A673 (cell line): ENCODE measurements at regions not wholly inside any gene's neighbourhood (a gene's known extent, or its start where the extent isn't known, plus 50 kb on each side); places are given as distances from the start of the nearest gene placed in this dataset.

ENCODE experiments used
- CTCF ChIP-seq: fragments of 300-800, 200-600 bp; sonication (generic); conservative IDR thresholded peaks from 2 replicates; pipeline ENCODE4 v1.5.1; 2017; ENCODE audit warnings: low read depth, mild to moderate bottlenecking, antibody characterized with exemption, low read length, moderate library complexity, mixed read lengths
- EZH2 ChIP-seq: fragments of 200-600 bp; sonication (generic); IDR thresholded peaks from 2 replicates; pipeline ENCODE4 v1.6.1; 2017; ENCODE audit warnings: borderline replicate concordance, low read depth, mild to moderate bottlenecking, mixed read lengths, antibody characterized with exemption, low read length; ENCODE audit not compliant: poor library complexity, severe bottlenecking

DNA sequence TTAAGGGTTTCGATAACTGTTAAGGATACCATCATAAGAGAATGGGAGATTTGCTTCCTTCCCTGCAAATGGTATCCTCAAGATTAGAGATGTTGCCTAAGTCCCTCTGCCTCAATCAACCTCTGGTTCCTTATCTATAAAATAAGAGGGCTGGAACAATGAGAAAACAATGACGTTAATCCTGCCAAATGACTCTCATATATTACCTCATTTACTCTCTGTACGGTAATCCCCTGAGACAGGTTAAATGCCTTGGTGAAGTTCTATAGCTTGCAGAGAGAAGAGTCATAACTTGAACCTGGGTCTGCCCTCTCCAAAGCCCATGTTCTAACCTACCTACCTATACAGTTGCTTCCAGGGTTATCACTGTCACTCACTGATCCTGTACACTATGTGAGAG, 100.2 kb upstream of the OTUD4 start:
- TF ChIP-seq CTCF (no peak), EZH2 (no peak)
